CD14-positive monocyte (primary cell): ENCODE measurements at regions not wholly inside any gene's neighbourhood (a gene's known extent, or its start where the extent isn't known, plus 50 kb on each side); places are given as distances from the start of the nearest gene placed in this dataset.
"Not testable (repeated sequence)": the region's sequence is repeated elsewhere in the genome, so short reads cannot be mapped to it uniquely, and the experiment has no call there.

ENCODE experiments used
- DNase-seq, 3 donors: peaks; one replicate each; pipeline ENCODE4 v3.0.0-alpha.2; 2011 to 2022
- H2AFZ ChIP-seq: 2 replicates; pipeline ENCODE4 v1.6.0; 2012; ENCODE audit warnings: mild to moderate bottlenecking, low read depth, low read length, inconsistent platforms; ENCODE audit not compliant: insufficient read depth, poor library complexity, severe bottlenecking
- H3K27ac ChIP-seq, 2 donors: 1 replicate in 1 of 2; 2 replicates in 1 of 2; pipeline ENCODE4 v1.5.1; 2012 to 2013; ENCODE audit warnings: low read length in 2 of 2, control low read depth in 1 of 2, inconsistent platforms in 1 of 2, low read depth in 1 of 2, mild to moderate bottlenecking in 1 of 2
- H3K27me3 ChIP-seq, 2 donors: one replicate each; pipeline versions ENCODE4 v1.6.0 to v1.6.1; 2011 to 2013; ENCODE audit warnings: low read length in 2 of 2; ENCODE audit not compliant: control insufficient read depth in 2 of 2, insufficient read depth in 2 of 2
- H3K36me3 ChIP-seq, 2 donors: replicated peaks in 1 of 2; 1 replicate in 1 of 2; 2 replicates in 1 of 2; pipeline versions ENCODE4 v1.5.1 to v1.6.1; 2012 to 2013; ENCODE audit warnings: low read length in 2 of 2, control low read depth in 1 of 2, inconsistent platforms in 1 of 2, mild to moderate bottlenecking in 1 of 2; ENCODE audit not compliant: insufficient read depth in 2 of 2, control insufficient read depth in 1 of 2
- H3K4me1 ChIP-seq, 2 donors: 1 replicate in 1 of 2; 2 replicates in 1 of 2; pipeline versions ENCODE4 v1.5.1 to v1.6.1; 2012 to 2013; ENCODE audit warnings: low read length in 2 of 2, control low read depth in 1 of 2, inconsistent platforms in 1 of 2, mild to moderate bottlenecking in 1 of 2, moderate library complexity in 1 of 2; ENCODE audit not compliant: insufficient read depth in 2 of 2, control insufficient read depth in 1 of 2
- H3K4me2 ChIP-seq: replicated peaks from 2 replicates; pipeline ENCODE3; 2012; ENCODE audit warnings: low read length, moderate library complexity, mild to moderate bottlenecking; ENCODE audit not compliant: poor library complexity, severe bottlenecking; ENCODE audit errors: extremely low read depth
- H3K4me3 ChIP-seq, 3 experiments: fragments of 200-600 bp in 1 of 3; sonication (generic) in 1 of 3; replicated peaks in 1 of 3; 1 replicate in 2 of 3; 2 replicates in 1 of 3; pipeline ENCODE4 v1.5.1; 2011 to 2013; ENCODE audit warnings: low read length in 3 of 3, mild to moderate bottlenecking in 3 of 3, control low read depth in 2 of 3, low read depth in 2 of 3, inconsistent platforms in 1 of 3, moderate library complexity in 1 of 3
- H3K79me2 ChIP-seq: 2 replicates; pipeline ENCODE4 v1.6.0; 2012; ENCODE audit warnings: mild to moderate bottlenecking, control low read depth, inconsistent platforms, low read length, moderate library complexity; ENCODE audit not compliant: insufficient read depth
- H3K9ac ChIP-seq: 2 replicates; pipeline ENCODE4 v1.6.0; 2017; ENCODE audit warnings: low read length, mild to moderate bottlenecking; ENCODE audit not compliant: insufficient read depth, poor library complexity, severe bottlenecking
- H3K9me3 ChIP-seq, 2 donors: replicated peaks in 1 of 2; 1 replicate in 1 of 2; 2 replicates in 1 of 2; pipeline versions ENCODE4 v1.5.1 to v1.6.1; 2012 to 2013; ENCODE audit warnings: low read length in 2 of 2, control low read depth in 1 of 2; ENCODE audit not compliant: control insufficient read depth in 1 of 2, insufficient read depth in 1 of 2
- H4K20me1 ChIP-seq: 2 replicates; pipeline ENCODE4 v1.6.0; 2012; ENCODE audit warnings: mild to moderate bottlenecking, low read length, control low read depth, moderate library complexity; ENCODE audit not compliant: insufficient read depth
- H3K27ac Mint-ChIP-seq, 7 donors: one replicate each; pipeline ENCODE4 v1.8.0; 2020; ENCODE audit warnings: mild to moderate bottlenecking in 7 of 7, mixed read lengths in 7 of 7, moderate library complexity in 6 of 7, inconsistent platforms in 2 of 7
- H3K27me3 Mint-ChIP-seq, 3 donors: one replicate each; pipeline ENCODE4 v1.8.0; 2021 to 2022; ENCODE audit warnings: low read depth in 3 of 3, mild to moderate bottlenecking in 3 of 3, mixed read lengths in 3 of 3, moderate library complexity in 3 of 3, inconsistent platforms in 1 of 3
- H3K36me3 Mint-ChIP-seq, 2 donors: one replicate each; pipeline ENCODE4 v1.8.0; 2020; ENCODE audit warnings: mixed read lengths in 2 of 2, inconsistent platforms in 1 of 2, mild to moderate bottlenecking in 1 of 2
- H3K4me1 Mint-ChIP-seq: one replicate; pipeline ENCODE4 v1.8.0; 2020; ENCODE audit warnings: mild to moderate bottlenecking, mixed read lengths
- H3K4me3 Mint-ChIP-seq, 2 donors: one replicate each; pipeline ENCODE4 v1.8.0; 2020; ENCODE audit warnings: mild to moderate bottlenecking in 2 of 2, mixed read lengths in 2 of 2, moderate library complexity in 1 of 2
- H3K9me3 Mint-ChIP-seq, 7 donors: one replicate each; pipeline ENCODE4 v1.8.0; 2020 to 2022; ENCODE audit warnings: mixed read lengths in 7 of 7, mild to moderate bottlenecking in 6 of 7, moderate library complexity in 6 of 7, inconsistent platforms in 2 of 7
- CTCF ChIP-seq: fragments of 200-600 bp; IDR thresholded peaks from one replicate; pipeline ENCODE4 v1.8.0; 2022; ENCODE audit warnings: antibody characterized with exemption, mild to moderate bottlenecking
- WGBS: methylation state at CpG from one replicate; pipeline ENCODE4 v1.1.5; 2013; ENCODE audit warnings: missing lambda C conversion rate; ENCODE audit not compliant: insufficient coverage; 5-methylcytosine and 5-hydroxymethylcytosine counted together
- intact Hi-C, 2 donors: fragments of 100-400 bp; cut with micrococcal nuclease; formaldehyde crosslinking; loops; one replicate each; pipeline versions ENCODE4 v1.15.0 to v1.15.1; 2023

GRCh38 chr3:105145511-105145910 lies 221.2 kb upstream of the ALCAM start:
- WGBS = no CpG with 5 or more reads among the region's 1 CpG
- Histone ChIP-seq H4K20me1 (no peaks in the 10 kb centered on the region), H3K4me1 (peaks cover 11 to 14% of the 10 kb centered on the region in 2 donors), H2AFZ (no peak overlapping the region), H3K9me3 (no peaks in the 10 kb centered on the region), H3K9ac (no peak overlapping the region), H3K79me2 (no peaks in the 10 kb centered on the region), H3K36me3 (no peaks in the 10 kb centered on the region), H3K4me2 (no peak overlapping the region), H3K27ac (no peak overlapping the region), H3K4me3 (no peak overlapping the region), H3K27me3 (no peaks in the 10 kb centered on the region)
- H3K27me3 Mint-ChIP-seq = no peaks in the 10 kb centered on the region
- intact Hi-C loops = no loop called here
- no peak for DNase-seq
- peaks cover 12% of the 10 kb centered on the region for H3K4me1 Mint-ChIP-seq
- H3K4me3 Mint-ChIP-seq = no peak overlapping the region
- H3K27ac Mint-ChIP-seq = no peak overlapping the region
- peaks cover 0 to 13% (median 6%) of the 10 kb centered on the region in 7 donors for H3K9me3 Mint-ChIP-seq
- TF ChIP-seq CTCF = no peak
- no peaks in the 10 kb centered on the region for H3K36me3 Mint-ChIP-seq

GRCh38 chr3:105149197-105149596 lies 217.5 kb upstream of the ALCAM start:
- H3K36me3 Mint-ChIP-seq, H3K27ac Mint-ChIP-seq, H3K79me2 ChIP-seq, H3K4me3 ChIP-seq, H4K20me1 ChIP-seq, H2AFZ ChIP-seq, H3K27me3 Mint-ChIP-seq, H3K9me3 Mint-ChIP-seq, DNase-seq, H3K36me3 ChIP-seq, intact Hi-C loops, H3K4me2 ChIP-seq, H3K4me1 ChIP-seq, H3K27ac ChIP-seq, H3K27me3 ChIP-seq, H3K9me3 ChIP-seq, H3K9ac ChIP-seq, H3K4me3 Mint-ChIP-seq, H3K4me1 Mint-ChIP-seq: not testable (repeated sequence)
- 94% methylated on average over 2 of the region's 3 CpGs for WGBS
